T-helper 2 cell (primary cell): ENCODE measurements at regions not wholly inside any gene's neighbourhood (a gene's known extent, or its start where the extent isn't known, plus 50 kb on each side); places are given as distances from the start of the nearest gene placed in this dataset.

Source experiments
- DNase-seq, 5 experiments: peaks; one replicate each; pipeline versions ENCODE4 v3.0.0 to v3.0.0-alpha.2; 2012 to 2022

GRCh38 chr15:91692596-91692995, 160.9 kb upstream of the SLCO3A1 start:
- DNase-seq: no peak

- no peak for DNase-seq
Measured at GRCh38 chr15:91694131-91694830, 159.2 kb upstream of the SLCO3A1 start.

GRCh38 chr15:91694831-91695210, 158.7 kb upstream of the SLCO3A1 start:
- DNase-seq: no peak

- no peak for DNase-seq
Measured at GRCh38 chr15:91695799-91696198, 157.7 kb upstream of the SLCO3A1 start.

- no peak for DNase-seq
Measured at GRCh38 chr15:91696981-91697380, 156.5 kb upstream of the SLCO3A1 start.

GRCh38 chr15:91698241-91698640, 155.3 kb upstream of the SLCO3A1 start:
- no peak for DNase-seq

GRCh38 chr15:91699741-91700140, 153.8 kb upstream of the SLCO3A1 start:
- no peak for DNase-seq

- DNase-seq: no peak
Measured at GRCh38 chr15:91703274-91703673, 150.2 kb upstream of the SLCO3A1 start.

- no peak for DNase-seq
Measured at GRCh38 chr15:91704343-91704742, 149.2 kb upstream of the SLCO3A1 start.

GRCh38 chr15:91706322-91707032, 147.0 kb upstream of the SLCO3A1 start:
- peak; percentile 24 to 90 (median 71) for DNase-seq

GRCh38 chr15:91710080-91710698, 143.3 kb upstream of the SLCO3A1 start:
- no peak for DNase-seq

- DNase-seq: no peak
Measured at GRCh38 chr15:91711384-91712033, 142.0 kb upstream of the SLCO3A1 start.

- DNase-seq: no peak
Measured at GRCh38 chr15:91712286-91712685, 141.2 kb upstream of the SLCO3A1 start.

- no peak for DNase-seq
Measured at GRCh38 chr15:91716536-91716935, 137.0 kb upstream of the SLCO3A1 start.

- no peak for DNase-seq
Measured at GRCh38 chr15:91717811-91718210, 135.7 kb upstream of the SLCO3A1 start.

- no peak for DNase-seq
Measured at GRCh38 chr15:91723959-91724358, 129.5 kb upstream of the SLCO3A1 start.

- no peak for DNase-seq
Measured at GRCh38 chr15:91733661-91734060, 119.8 kb upstream of the SLCO3A1 start.

- DNase-seq: no peak
Measured at GRCh38 chr15:91737151-91737818, 116.2 kb upstream of the SLCO3A1 start.

GRCh38 chr15:91741986-91742385, 111.5 kb upstream of the SLCO3A1 start:
- DNase-seq: no peak

GRCh38 chr15:91751611-91752010, 101.9 kb upstream of the SLCO3A1 start:
- no peak for DNase-seq

- DNase-seq: no peak
Measured at GRCh38 chr15:91752081-91752785, 101.3 kb upstream of the SLCO3A1 start.

GRCh38 chr15:91759560-91759959, 93.9 kb upstream of the SLCO3A1 start:
- DNase-seq: no peak
